IPS-15b (cell line): ENCODE measurements at regions not wholly inside any gene's neighbourhood (a gene's known extent, or its start where the extent isn't known, plus 50 kb on each side); places are given as distances from the start of the nearest gene placed in this dataset.

Experiments
- H3K27me3 ChIP-seq: one replicate; pipeline ENCODE4 v1.6.1; 2013; ENCODE audit warnings: low read length; ENCODE audit not compliant: control insufficient read depth, insufficient read depth
- H3K36me3 ChIP-seq: one replicate; pipeline ENCODE4 v1.6.1; 2013; ENCODE audit warnings: low read length; ENCODE audit not compliant: control insufficient read depth, insufficient read depth
- H3K4me1 ChIP-seq: one replicate; pipeline ENCODE4 v1.6.1; 2013; ENCODE audit warnings: mild to moderate bottlenecking, low read length; ENCODE audit not compliant: control insufficient read depth, insufficient read depth
- H3K4me3 ChIP-seq: one replicate; pipeline ENCODE4 v1.5.1; 2013; ENCODE audit warnings: low read depth, low read length
- H3K9ac ChIP-seq: one replicate; pipeline ENCODE4 v1.6.1; 2013; ENCODE audit warnings: low read depth, mild to moderate bottlenecking, low read length
- H3K9me3 ChIP-seq: one replicate; pipeline ENCODE4 v1.6.1; 2013; ENCODE audit warnings: mild to moderate bottlenecking, low read length; ENCODE audit not compliant: control insufficient read depth, insufficient read depth

GRCh38 chr3:177946936-177947335, 589.3 kb upstream of the KCNMB2 start:
- Histone ChIP-seq H3K4me1 (peaks cover under 1% of the 10 kb centered on the region), H3K36me3 (no peaks in the 10 kb centered on the region), H3K9ac (no peak overlapping the region), H3K27me3 (no peaks in the 10 kb centered on the region), H3K9me3 (no peaks in the 10 kb centered on the region), H3K4me3 (no peak overlapping the region)

- Histone ChIP-seq H3K9ac (no peak overlapping the region), H3K36me3 (no peaks in the 10 kb centered on the region), H3K27me3 (no peaks in the 10 kb centered on the region), H3K4me3 (no peak overlapping the region), H3K4me1 (no peaks in the 10 kb centered on the region), H3K9me3 (no peaks in the 10 kb centered on the region)
These were observed 588.3 kb upstream of the KCNMB2 start for GRCh38 chr3:177947901-177948300.

GRCh38 chr3:177948716-177949425, 587.4 kb upstream of the KCNMB2 start:
- no peaks in the 10 kb centered on the region for H3K4me1 ChIP-seq
- no peaks in the 10 kb centered on the region for H3K27me3 ChIP-seq
- no peaks in the 10 kb centered on the region for H3K36me3 ChIP-seq
- no peak overlapping the region for H3K4me3 ChIP-seq
- no peaks in the 10 kb centered on the region for H3K9me3 ChIP-seq
- H3K9ac ChIP-seq: no peak overlapping the region

GRCh38 chr3:177959188-177959587, 577.0 kb upstream of the KCNMB2 start:
- Histone ChIP-seq H3K36me3 (no peaks in the 10 kb centered on the region), H3K27me3 (no peaks in the 10 kb centered on the region), H3K9ac (no peak overlapping the region), H3K4me3 (no peak overlapping the region), H3K4me1 (no peaks in the 10 kb centered on the region), H3K9me3 (no peaks in the 10 kb centered on the region)

GRCh38 chr3:177960014-177960413, 576.2 kb upstream of the KCNMB2 start:
- H3K27me3 ChIP-seq: no peaks in the 10 kb centered on the region
- no peaks in the 10 kb centered on the region for H3K9me3 ChIP-seq
- H3K4me1 ChIP-seq: no peaks in the 10 kb centered on the region
- H3K36me3 ChIP-seq: no peaks in the 10 kb centered on the region
- H3K4me3 ChIP-seq: no peak overlapping the region
- H3K9ac ChIP-seq: no peak overlapping the region

- H3K4me3 ChIP-seq: no peak overlapping the region
- H3K9me3 ChIP-seq: no peaks in the 10 kb centered on the region
- H3K4me1 ChIP-seq: no peaks in the 10 kb centered on the region
- no peak overlapping the region for H3K9ac ChIP-seq
- H3K36me3 ChIP-seq: no peaks in the 10 kb centered on the region
- no peaks in the 10 kb centered on the region for H3K27me3 ChIP-seq
These were observed 575.5 kb upstream of the KCNMB2 start for GRCh38 chr3:177960722-177961121.

GRCh38 chr3:177961784-177962183, 574.5 kb upstream of the KCNMB2 start:
- H3K4me3 ChIP-seq: no peak overlapping the region
- H3K36me3 ChIP-seq: no peaks in the 10 kb centered on the region
- H3K4me1 ChIP-seq: no peaks in the 10 kb centered on the region
- H3K9me3 ChIP-seq: no peaks in the 10 kb centered on the region
- H3K9ac ChIP-seq: no peak overlapping the region
- H3K27me3 ChIP-seq: no peaks in the 10 kb centered on the region

GRCh38 chr3:177966493-177966892, 569.7 kb upstream of the KCNMB2 start:
- no peaks in the 10 kb centered on the region for H3K4me1 ChIP-seq
- no peaks in the 10 kb centered on the region for H3K36me3 ChIP-seq
- H3K9me3 ChIP-seq: no peaks in the 10 kb centered on the region
- no peaks in the 10 kb centered on the region for H3K27me3 ChIP-seq
- H3K9ac ChIP-seq: no peak overlapping the region
- no peak overlapping the region for H3K4me3 ChIP-seq

- H3K36me3 ChIP-seq: no peaks in the 10 kb centered on the region
- H3K9ac ChIP-seq: no peak overlapping the region
- no peak overlapping the region for H3K4me3 ChIP-seq
- no peaks in the 10 kb centered on the region for H3K27me3 ChIP-seq
- H3K9me3 ChIP-seq: no peaks in the 10 kb centered on the region
- H3K4me1 ChIP-seq: no peaks in the 10 kb centered on the region
These were observed 567.3 kb upstream of the KCNMB2 start for GRCh38 chr3:177968891-177969290.

- Histone ChIP-seq H3K9ac (no peak overlapping the region), H3K4me3 (no peak overlapping the region), H3K36me3 (no peaks in the 10 kb centered on the region), H3K9me3 (no peaks in the 10 kb centered on the region), H3K4me1 (no peaks in the 10 kb centered on the region), H3K27me3 (no peaks in the 10 kb centered on the region)
These were observed 562.9 kb upstream of the KCNMB2 start for GRCh38 chr3:177973241-177973840.

- Histone ChIP-seq H3K9ac (no peak overlapping the region), H3K27me3 (no peaks in the 10 kb centered on the region), H3K4me3 (no peak overlapping the region), H3K9me3 (no peaks in the 10 kb centered on the region), H3K36me3 (no peaks in the 10 kb centered on the region), H3K4me1 (no peaks in the 10 kb centered on the region)
These were observed 560.0 kb upstream of the KCNMB2 start for GRCh38 chr3:177976241-177976640.

GRCh38 chr3:177976866-177977265, 559.4 kb upstream of the KCNMB2 start:
- H3K36me3 ChIP-seq: no peaks in the 10 kb centered on the region
- no peak overlapping the region for H3K9ac ChIP-seq
- H3K9me3 ChIP-seq: no peaks in the 10 kb centered on the region
- H3K27me3 ChIP-seq: no peaks in the 10 kb centered on the region
- H3K4me3 ChIP-seq: no peak overlapping the region
- no peaks in the 10 kb centered on the region for H3K4me1 ChIP-seq
